ENCODE measurements at regions not wholly inside any gene's neighbourhood (a gene's known extent, or its start where the extent isn't known, plus 50 kb on each side); places are given as distances from the start of the nearest gene placed in this dataset.

GRCh38 chr5:153148624-153148976 is 341.9 kb upstream of the GRIA1 start:
- DNase-seq (no peak), ATAC-seq (no peak)
- no peak for TF ChIP-seq CTCF (IDR thresholded peaks at IDR 0.05)
- no peak for TF ChIP-seq POLR2A (IDR thresholded peaks at IDR 0.05)
- 15% methylated on average over 4 of the region's 4 CpGs for WGBS (ENCODE audit: insufficient coverage, low coverage, low lambda C conversion rate, missing lambda C conversion rate)
- Histone ChIP-seq H3K36me3 (no peaks in the 10 kb centered on the region), H3K27me3 (no peaks in the 10 kb centered on the region), H3K4me1 (no peaks in the 10 kb centered on the region), H3K9me3 (peaks cover 0 to 6% (median 0%) of the 10 kb centered on the region in 4 donors), H3K27ac (no peak overlapping the region), H3K4me3 (no peak overlapping the region)
- intact Hi-C loops (cut with DNase I) = no loop called here

- H3K36me3 ChIP-seq = no peaks in the 10 kb centered on the region
- DNase-seq (no peak), ATAC-seq (no peak)
- H3K4me3 ChIP-seq = no peak overlapping the region
- intact Hi-C loops (cut with DNase I) = loop anchor here in 1 of 2 donors (10.0 kb wide), 1 partner anchor 587 kb away; no protein-coding TSS in a partner anchor
- H3K4me1 ChIP-seq = no peaks in the 10 kb centered on the region
- H3K9me3 ChIP-seq = no peaks in the 10 kb centered on the region
- TF ChIP-seq CTCF (IDR thresholded peaks at IDR 0.05) = no peak
- no peak for TF ChIP-seq POLR2A (IDR thresholded peaks at IDR 0.05)
- H3K27me3 ChIP-seq = no peaks in the 10 kb centered on the region
- H3K27ac ChIP-seq = no peak overlapping the region
Observed at GRCh38 chr5:153151558-153151957, 338.9 kb upstream of the GRIA1 start.

GRCh38 chr5:153153086-153153485 is 337.4 kb upstream of the GRIA1 start:
- intact Hi-C loops (cut with DNase I) = loop anchor here in 1 of 2 donors (10.0 kb wide), 1 partner anchor 588 kb away; no protein-coding TSS in a partner anchor
- DNase-seq (no peak), ATAC-seq (no peak)
- Histone ChIP-seq H3K4me1 (no peaks in the 10 kb centered on the region), H3K4me3 (no peak overlapping the region), H3K27me3 (no peaks in the 10 kb centered on the region), H3K36me3 (no peaks in the 10 kb centered on the region), H3K9me3 (no peaks in the 10 kb centered on the region), H3K27ac (no peak overlapping the region)
- 81% methylated on average over 1 of the region's 1 CpG for WGBS (ENCODE audit: insufficient coverage, low coverage, low lambda C conversion rate, missing lambda C conversion rate)
- no peak for TF ChIP-seq POLR2A (IDR thresholded peaks at IDR 0.05)
- TF ChIP-seq CTCF (IDR thresholded peaks at IDR 0.05) = no peak

GRCh38 chr5:153157156-153157555 is 333.3 kb upstream of the GRIA1 start:
- Histone ChIP-seq H3K4me3 (no peak overlapping the region), H3K27ac (no peak overlapping the region), H3K36me3 (no peaks in the 10 kb centered on the region), H3K27me3 (no peaks in the 10 kb centered on the region), H3K4me1 (no peaks in the 10 kb centered on the region), H3K9me3 (no peaks in the 10 kb centered on the region)
- 33% methylated on average over 1 of the region's 1 CpG for WGBS (ENCODE audit: insufficient coverage, low coverage, low lambda C conversion rate, missing lambda C conversion rate)
- TF ChIP-seq POLR2A (IDR thresholded peaks at IDR 0.05) (no peak), CTCF (IDR thresholded peaks at IDR 0.05) (no peak)
- DNase-seq (no peak), ATAC-seq (no peak)
- intact Hi-C loops (cut with DNase I) = loop anchor here in 1 of 2 donors (10.0 kb wide), 1 partner anchor 592 kb away; no protein-coding TSS in a partner anchor

- Histone ChIP-seq H3K4me1 (no peaks in the 10 kb centered on the region), H3K27ac (no peak overlapping the region), H3K4me3 (no peak overlapping the region), H3K27me3 (no peaks in the 10 kb centered on the region), H3K36me3 (no peaks in the 10 kb centered on the region), H3K9me3 (no peaks in the 10 kb centered on the region)
- no peak for TF ChIP-seq CTCF (IDR thresholded peaks at IDR 0.05)
- no peak for TF ChIP-seq POLR2A (IDR thresholded peaks at IDR 0.05)
- intact Hi-C loops (cut with DNase I) = loop anchor here in 1 of 2 donors (10.0 kb wide), 1 partner anchor 594 kb away; no protein-coding TSS in a partner anchor
- DNase-seq = no peak
- WGBS (ENCODE audit: insufficient coverage, low coverage, low lambda C conversion rate, missing lambda C conversion rate) = 38% methylated on average over 1 of the region's 1 CpG
- no peak for ATAC-seq
Observed at GRCh38 chr5:153158608-153159007, 331.9 kb upstream of the GRIA1 start.

Measured in right lobe of liver (tissue), 6 donors.